ENCODE measurements at regions not wholly inside any gene's neighbourhood (a gene's known extent, or its start where the extent isn't known, plus 50 kb on each side); places are given as distances from the start of the nearest gene placed in this dataset.
"Not testable (repeated sequence)": the region's sequence is repeated elsewhere in the genome, so short reads cannot be mapped to it uniquely, and the experiment has no call there.

GRCh38 chr10:29702273-29703164, 67.7 kb upstream of the SVIL start:
- TF ChIP-seq, protein P1, sequence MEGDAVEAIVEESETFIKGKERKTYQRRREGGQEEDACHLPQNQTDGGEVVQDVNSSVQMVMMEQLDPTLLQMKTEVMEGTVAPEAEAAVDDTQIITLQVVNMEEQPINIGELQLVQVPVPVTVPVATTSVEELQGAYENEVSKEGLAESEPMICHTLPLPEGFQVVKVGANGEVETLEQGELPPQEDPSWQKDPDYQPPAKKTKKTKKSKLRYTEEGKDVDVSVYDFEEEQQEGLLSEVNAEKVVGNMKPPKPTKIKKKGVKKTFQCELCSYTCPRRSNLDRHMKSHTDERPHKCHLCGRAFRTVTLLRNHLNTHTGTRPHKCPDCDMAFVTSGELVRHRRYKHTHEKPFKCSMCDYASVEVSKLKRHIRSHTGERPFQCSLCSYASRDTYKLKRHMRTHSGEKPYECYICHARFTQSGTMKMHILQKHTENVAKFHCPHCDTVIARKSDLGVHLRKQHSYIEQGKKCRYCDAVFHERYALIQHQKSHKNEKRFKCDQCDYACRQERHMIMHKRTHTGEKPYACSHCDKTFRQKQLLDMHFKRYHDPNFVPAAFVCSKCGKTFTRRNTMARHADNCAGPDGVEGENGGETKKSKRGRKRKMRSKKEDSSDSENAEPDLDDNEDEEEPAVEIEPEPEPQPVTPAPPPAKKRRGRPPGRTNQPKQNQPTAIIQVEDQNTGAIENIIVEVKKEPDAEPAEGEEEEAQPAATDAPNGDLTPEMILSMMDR (IDR thresholded peaks at IDR 0.05; ENCODE audit: insufficient read depth, low read length, severe bottlenecking), result no peak
- FAIRE-seq, result no peak

GRCh38 chr10:29701306-29701705, 66.5 kb upstream of the SVIL start:
- H3K36me3 ChIP-seq (ENCODE audit: control insufficient read depth, insufficient read depth, low read length), result no peaks in the 10 kb centered on the region
- H3K27me3 ChIP-seq (ENCODE audit: control insufficient read depth, insufficient read depth, low read length), result no peaks in the 10 kb centered on the region
- FAIRE-seq, result no peak
- H3K4me3 ChIP-seq (ENCODE audit: low read depth, low read length), result no peak overlapping the region
- TF ChIP-seq, protein P1 (IDR thresholded peaks at IDR 0.05; ENCODE audit: insufficient read depth, low read length, severe bottlenecking), result no peak
- no peak for DNase-seq (ENCODE audit: low read depth)

More at GRCh38 chr10:29702273-29703164, 67.7 kb upstream of the SVIL start:
- H3K27me3 ChIP-seq (ENCODE audit: control insufficient read depth, insufficient read depth, low read length), result no peaks in the 10 kb centered on the region
- DNase-seq (ENCODE audit: low read depth), result no peak
- no peaks in the 10 kb centered on the region for H3K36me3 ChIP-seq (ENCODE audit: control insufficient read depth, insufficient read depth, low read length)
- no peak overlapping the region for H3K4me3 ChIP-seq (ENCODE audit: low read depth, low read length)

GRCh38 chr10:29699621-29700020, 64.8 kb upstream of the SVIL start:
- no peak overlapping the region for H3K4me3 ChIP-seq (ENCODE audit: low read depth, low read length)
- H3K27me3 ChIP-seq (ENCODE audit: control insufficient read depth, insufficient read depth, low read length), result no peaks in the 10 kb centered on the region
- no peaks in the 10 kb centered on the region for H3K36me3 ChIP-seq (ENCODE audit: control insufficient read depth, insufficient read depth, low read length)
- TF ChIP-seq, protein P1 (IDR thresholded peaks at IDR 0.05; ENCODE audit: insufficient read depth, low read length, severe bottlenecking), result no peak
- no peak for FAIRE-seq
- no peak for DNase-seq (ENCODE audit: low read depth)

- Histone ChIP-seq H3K27me3 (ENCODE audit: control insufficient read depth, insufficient read depth, low read length) (no peaks in the 10 kb centered on the region), H3K36me3 (ENCODE audit: control insufficient read depth, insufficient read depth, low read length) (no peaks in the 10 kb centered on the region), H3K4me3 (ENCODE audit: low read depth, low read length) (no peak overlapping the region)
- FAIRE-seq (no peak), DNase-seq (ENCODE audit: low read depth) (no peak)
- TF ChIP-seq, protein P1 (IDR thresholded peaks at IDR 0.05; ENCODE audit: insufficient read depth, low read length, severe bottlenecking), result no peak
Measured at GRCh38 chr10:29698773-29699490, 64.2 kb upstream of the SVIL start.

DNA sequence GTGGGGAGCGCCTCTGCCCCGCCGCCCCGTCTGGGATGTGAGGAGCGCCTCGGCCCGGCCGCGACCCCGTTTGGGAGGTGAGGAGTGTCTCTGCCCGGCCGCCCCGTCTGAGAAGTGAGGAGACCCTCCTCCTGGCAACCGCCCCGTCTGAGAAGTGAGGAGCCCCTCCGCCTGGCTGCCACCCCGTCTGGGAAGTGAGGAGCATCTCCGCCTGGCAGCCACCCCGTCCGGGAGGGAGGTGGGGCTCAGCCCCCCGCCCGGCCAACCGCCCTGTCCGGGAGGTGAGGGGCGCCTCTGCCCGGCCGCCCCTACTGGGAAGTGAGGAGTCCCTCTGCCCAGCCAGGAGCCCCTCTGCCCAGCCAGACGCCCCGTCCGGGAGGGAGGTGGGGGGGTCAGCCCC, 61.8 kb upstream of the SVIL start:
- not testable (repeated sequence) for DNase-seq (ENCODE audit: low read depth); H3K27me3 ChIP-seq (ENCODE audit: control insufficient read depth, insufficient read depth, low read length); H3K36me3 ChIP-seq (ENCODE audit: control insufficient read depth, insufficient read depth, low read length); H3K4me3 ChIP-seq (ENCODE audit: low read depth, low read length); FAIRE-seq

DNA sequence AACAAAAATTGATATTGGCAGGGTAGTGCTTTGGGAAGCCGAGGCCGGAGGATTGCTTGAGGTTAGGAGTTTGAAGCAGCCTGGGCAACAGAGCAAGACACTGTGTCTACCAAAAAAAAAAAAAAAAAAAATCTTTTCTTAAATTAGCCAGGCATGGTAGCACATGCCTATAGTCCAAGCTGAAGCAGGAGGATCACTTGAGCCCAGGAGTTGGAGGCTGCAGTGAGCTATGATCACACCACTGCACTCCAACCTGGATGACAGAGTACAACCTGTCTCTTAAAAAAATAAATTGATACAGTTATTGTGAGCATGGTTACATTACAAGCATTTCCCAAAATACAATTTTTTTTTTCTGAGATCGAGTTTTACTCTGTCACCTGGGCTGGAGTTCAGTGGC, 59.4 kb upstream of the SVIL start:
- FAIRE-seq, result no peak
- no peak for DNase-seq (ENCODE audit: low read depth)
- no peak overlapping the region for H3K4me3 ChIP-seq (ENCODE audit: low read depth, low read length)
- H3K27me3 ChIP-seq (ENCODE audit: control insufficient read depth, insufficient read depth, low read length), result no peaks in the 10 kb centered on the region
- no peaks in the 10 kb centered on the region for H3K36me3 ChIP-seq (ENCODE audit: control insufficient read depth, insufficient read depth, low read length)
- TF ChIP-seq, protein P1 (IDR thresholded peaks at IDR 0.05; ENCODE audit: insufficient read depth, low read length, severe bottlenecking), result no peak
